GM12865 (cell line): ENCODE measurements at regions not wholly inside any gene's neighbourhood (a gene's known extent, or its start where the extent isn't known, plus 50 kb on each side); places are given as distances from the start of the nearest gene placed in this dataset.
A peak's percentile ranks its signal among the peaks of the same experiment; 100 is the strongest.

Source experiments
- DNase-seq: peaks from one replicate; pipeline ENCODE4 v3.0.0; 2010; ENCODE audit warnings: low read depth
- H3K4me3 ChIP-seq: 2 replicates; pipeline ENCODE4 v1.5.1; 2011; ENCODE audit warnings: mild to moderate bottlenecking, low read depth, low read length, control low read depth
- CTCF ChIP-seq: IDR thresholded peaks from 2 replicates; pipeline ENCODE4 v1.5.1; 2011; ENCODE audit warnings: low read length, control low read depth, low read depth, inconsistent platforms; ENCODE audit not compliant: insufficient read depth; ENCODE audit errors: missing control alignments

GRCh38 chr2:121969166-121969565 is 213.7 kb downstream of the TSN start:
- TF ChIP-seq CTCF, result no peak
- H3K4me3 ChIP-seq, result no peak overlapping the region
- no peak for DNase-seq

DNA sequence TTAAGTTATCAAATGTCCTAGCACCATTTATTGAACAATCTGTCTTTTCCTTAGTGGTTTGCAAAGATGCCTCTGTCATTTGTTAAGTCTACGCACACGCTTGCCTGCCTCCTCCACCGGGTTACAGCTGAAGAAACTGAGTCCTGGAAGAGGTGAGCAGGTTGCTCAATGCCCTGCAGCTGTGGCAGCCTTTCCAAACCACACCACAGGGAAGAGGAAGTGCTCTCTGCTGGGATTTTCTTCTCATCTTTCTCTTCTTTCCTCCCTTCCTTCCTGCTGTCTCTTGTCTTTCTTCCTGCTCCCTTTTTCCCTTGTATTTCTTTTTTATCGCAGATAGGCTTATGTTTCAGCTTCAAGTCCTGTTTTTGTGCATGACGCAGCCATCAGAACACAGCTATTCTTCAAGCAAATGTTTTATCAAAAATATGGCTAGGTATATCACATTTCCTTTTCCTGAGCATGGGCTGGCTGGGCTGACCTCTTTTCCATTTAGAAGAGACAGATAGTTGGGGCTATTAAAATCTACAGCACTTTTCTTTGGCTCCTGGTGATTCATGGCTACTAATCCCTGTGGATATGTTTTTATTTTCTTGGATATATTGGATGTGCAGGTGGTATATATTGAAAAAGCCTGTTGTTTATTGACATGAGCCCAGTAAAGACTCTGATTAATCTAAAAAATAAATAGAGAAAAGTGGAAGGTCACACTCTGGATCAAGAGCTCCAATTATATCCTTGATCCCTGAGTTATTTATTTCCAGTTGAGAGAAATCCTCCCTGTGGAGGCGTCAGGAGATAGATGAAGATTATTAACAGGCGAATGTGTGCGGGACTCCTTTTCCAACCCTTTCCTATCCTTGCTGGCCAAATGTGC is 214.6 kb downstream of the TSN start:
- DNase-seq, result no peak
- TF ChIP-seq CTCF, result no peak

DNA sequence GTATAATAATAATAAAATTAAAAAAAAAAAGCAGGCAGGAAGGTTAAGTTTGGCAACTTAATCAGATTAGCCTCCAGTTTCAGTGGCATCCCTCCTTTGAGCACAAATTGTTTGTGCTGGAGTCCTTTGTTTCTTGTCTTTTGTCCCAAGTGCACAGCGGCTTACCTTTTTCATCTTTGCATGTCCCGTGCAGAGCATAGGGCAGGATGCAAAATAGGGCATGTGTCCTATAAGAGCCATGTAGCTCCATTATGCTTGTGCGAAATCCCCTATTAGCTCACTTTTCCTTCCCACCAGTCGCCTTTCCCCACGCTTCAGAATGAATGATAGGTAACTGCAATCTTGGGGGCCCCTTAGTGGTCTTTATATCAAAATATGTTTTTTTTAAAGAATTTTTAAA is 216.8 kb downstream of the TSN start:
- DNase-seq, result no peak
- TF ChIP-seq CTCF, result no peak
- H3K4me3 ChIP-seq, result no peak overlapping the region

More for the DNA sequence above, 214.6 kb downstream of the TSN start:
- no peak overlapping the region for H3K4me3 ChIP-seq

- TF ChIP-seq CTCF, result peak; percentile 53
- peak; percentile 87 for DNase-seq
- H3K4me3 ChIP-seq, result peak overlapping the region; percentile 36
Measured at GRCh38 chr2:121974897-121975661, 219.6 kb downstream of the TSN start.

DNA sequence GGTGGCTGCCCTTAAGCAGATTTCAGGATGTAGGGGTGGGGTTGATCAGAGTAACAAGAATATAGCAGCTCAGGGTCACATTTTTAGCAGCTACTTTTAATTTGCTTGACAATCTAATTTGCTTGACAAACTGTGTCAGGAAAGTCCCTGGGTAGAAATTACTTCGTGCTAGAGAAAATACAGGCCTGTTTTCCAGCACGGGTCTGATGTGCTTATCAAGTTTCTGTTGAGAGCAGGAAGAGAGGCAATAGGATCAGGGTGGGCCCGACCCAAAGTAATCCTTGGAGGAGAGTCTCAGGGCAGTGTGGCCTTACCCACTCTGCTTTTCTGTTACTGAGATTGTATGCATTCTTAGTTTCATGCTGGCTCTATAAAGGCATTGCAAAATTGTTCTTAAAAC is 221.5 kb downstream of the TSN start:
- DNase-seq, result peak; percentile 29

DNA sequence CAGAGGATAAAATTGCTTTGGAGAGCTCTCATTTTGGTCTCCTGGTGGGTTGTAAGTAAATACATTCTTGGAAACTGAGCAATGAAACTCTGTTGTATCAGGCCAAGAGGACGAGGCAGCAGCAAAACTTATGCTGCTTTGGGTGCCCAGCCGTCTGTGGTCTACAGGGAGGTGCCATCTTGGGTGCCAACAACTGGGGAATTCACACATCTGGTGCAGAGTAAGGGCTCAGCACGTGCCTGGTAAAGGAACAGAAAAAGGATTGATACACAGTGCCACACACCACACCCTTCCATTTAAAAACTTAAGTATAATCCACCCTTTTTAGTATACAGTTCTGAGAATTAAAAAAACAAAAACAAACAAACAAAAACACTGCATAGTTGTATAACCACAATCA is 221.9 kb downstream of the TSN start:
- DNase-seq, result no peak
- no peak overlapping the region for H3K4me3 ChIP-seq
- no peak for TF ChIP-seq CTCF

More for the DNA sequence above, 221.5 kb downstream of the TSN start:
- no peak overlapping the region for H3K4me3 ChIP-seq
- no peak for TF ChIP-seq CTCF
